HUDEP-2 (cell line): ENCODE measurements at regions not wholly inside any gene's neighbourhood (a gene's known extent, or its start where the extent isn't known, plus 50 kb on each side); places are given as distances from the start of the nearest gene placed in this dataset.

Experiments
- DNase-seq, 76 experiments: peaks; one replicate each; lab custom pipeline; 2025; ENCODE audit not compliant: unreplicated experiment in 76 of 76; lab: John Stamatoyannopoulos, UW

DNA sequence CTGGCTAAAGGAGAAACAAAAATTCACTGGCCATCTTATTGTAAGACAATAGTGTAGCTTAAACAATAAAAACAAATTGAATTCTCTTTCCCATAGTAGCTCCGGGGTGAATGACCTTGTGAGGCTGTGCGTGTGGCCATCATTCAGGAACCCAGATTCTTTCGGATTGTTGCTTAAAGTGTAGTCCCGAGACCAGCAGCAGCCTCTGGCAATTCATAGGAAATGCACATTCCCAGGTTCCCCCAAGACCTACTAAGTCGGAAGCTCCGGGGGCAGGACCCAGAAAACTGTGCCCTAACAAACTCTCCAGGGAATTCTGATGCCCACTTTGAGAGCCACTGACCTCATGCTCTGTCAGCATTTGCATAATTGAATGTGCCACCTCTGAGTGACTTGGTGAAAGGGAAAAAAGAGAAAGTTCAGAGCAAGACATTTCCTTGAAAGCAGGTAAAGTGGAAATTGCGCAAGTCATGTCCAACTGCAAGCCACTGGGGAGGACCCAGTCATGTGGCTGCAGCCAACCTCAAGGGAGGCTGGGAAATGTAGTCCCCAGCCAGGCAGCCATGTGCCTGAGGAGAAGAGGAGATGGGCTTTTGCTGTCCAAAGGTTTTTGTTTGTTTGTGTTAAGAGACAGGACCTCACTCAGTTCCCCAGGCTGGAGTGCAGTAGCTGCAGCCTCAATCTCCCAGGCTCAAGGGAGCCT lies 50.7 kb upstream of the PNMA8B start:
- DNase-seq, result peak in 11 of 76 experiments; percentile 7 to 53 (median 27)

DNA sequence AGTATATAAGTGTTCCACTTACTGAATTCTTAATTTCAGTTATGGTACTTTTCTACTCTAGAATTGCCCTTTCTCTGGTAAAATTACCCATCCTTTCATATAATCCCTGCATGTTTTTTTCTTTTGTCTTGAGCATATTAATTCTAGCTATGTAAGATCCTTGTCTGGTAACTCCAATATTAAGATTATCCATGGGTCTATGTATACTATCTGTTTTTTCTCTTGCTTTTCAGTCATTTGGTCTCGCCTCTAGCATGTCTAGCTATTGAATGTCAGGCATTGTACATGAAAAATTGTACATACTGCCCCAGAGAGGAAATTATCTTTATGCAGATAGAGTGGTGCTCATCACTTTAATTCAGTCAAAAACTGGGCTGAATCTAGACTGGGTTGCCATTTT lies 50.4 kb upstream of the CALM3 start:
- no peak for DNase-seq

DNA sequence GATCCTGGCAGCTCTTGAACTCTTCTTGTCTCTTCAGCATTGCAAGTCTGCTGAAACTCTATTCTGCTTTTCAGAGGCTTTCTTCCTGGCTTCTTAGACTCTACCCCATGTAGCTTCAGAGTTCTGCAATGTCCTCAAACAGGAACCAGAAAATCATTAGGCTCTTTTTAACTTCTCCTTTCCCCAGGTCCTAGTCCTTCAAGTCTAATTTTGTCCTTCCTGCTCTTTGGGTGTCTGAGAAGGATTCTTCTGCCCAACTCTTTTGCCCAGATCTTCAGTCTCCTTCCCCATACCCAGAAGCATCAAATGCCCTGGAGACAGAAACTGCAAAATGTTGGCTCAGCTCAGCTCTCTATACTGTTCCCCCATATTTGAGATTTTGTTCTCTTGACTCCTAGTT lies 50.0 kb upstream of the CALM3 start:
- DNase-seq, result no peak
